Natural killer cell treated with Interleukin-12 subunit alpha and Interleukin-12 subunit beta and Interleukin-15 and Interleukin-18, amount 100 ng/mL, for 72 hours (primary cell): ENCODE measurements at regions not wholly inside any gene's neighbourhood (a gene's known extent, or its start where the extent isn't known, plus 50 kb on each side); places are given as distances from the start of the nearest gene placed in this dataset.

Source experiments
- ATAC-seq, 2 donors: fragments of 150-1000 bp; cut with Tn5 transposase in 1 of 2; sonication (Bioruptor Pico), chemical (Tn5 transposase) in 1 of 2; 2 replicates each; pipeline ENCODE4 v1.10.0; 2021
- DNase-seq: peaks from one replicate; pipeline ENCODE4 v3.0.0; 2022; ENCODE audit warnings: low spot score
- H3K27ac Mint-ChIP-seq, 2 donors: 1 replicate in 1 of 2; 2 replicates in 1 of 2; pipeline ENCODE4 v1.8.0; 2022; ENCODE audit warnings: mixed read lengths in 2 of 2, mild to moderate bottlenecking in 1 of 2, moderate library complexity in 1 of 2
- H3K27me3 Mint-ChIP-seq, 2 donors: 1 replicate in 1 of 2; 2 replicates in 1 of 2; pipeline ENCODE4 v1.8.0; 2022; ENCODE audit warnings: mixed read lengths in 2 of 2
- H3K36me3 Mint-ChIP-seq: one replicate; pipeline ENCODE4 v1.8.0; 2022; ENCODE audit warnings: mixed read lengths
- H3K4me1 Mint-ChIP-seq, 2 donors: 1 replicate in 1 of 2; 2 replicates in 1 of 2; pipeline ENCODE4 v1.8.0; 2022; ENCODE audit warnings: low read depth in 2 of 2, mixed read lengths in 2 of 2, mild to moderate bottlenecking in 1 of 2
- H3K4me3 Mint-ChIP-seq: one replicate; pipeline ENCODE4 v1.8.0; 2022; ENCODE audit warnings: mixed read lengths
- H3K9me3 Mint-ChIP-seq: 2 replicates; pipeline ENCODE4 v1.8.0; 2022; ENCODE audit warnings: mixed read lengths

GRCh38 chr13:73422973-73423372, 364.2 kb downstream of the KLF5 start:
- Mint-ChIP-seq H3K27ac (no peak overlapping the region), H3K4me1 (no peaks in the 10 kb centered on the region), H3K4me3 (no peak overlapping the region), H3K9me3 (no peaks in the 10 kb centered on the region), H3K27me3 (peaks cover 0 to 13% of the 10 kb centered on the region in 2 donors), H3K36me3 (no peaks in the 10 kb centered on the region)
- DNase-seq (no peak), ATAC-seq (no peak)

- Mint-ChIP-seq H3K4me1 (no peaks in the 10 kb centered on the region), H3K27ac (no peak overlapping the region), H3K36me3 (no peaks in the 10 kb centered on the region), H3K27me3 (peaks cover under 1 to 10% of the 10 kb centered on the region in 2 donors), H3K4me3 (no peak overlapping the region), H3K9me3 (no peaks in the 10 kb centered on the region)
- DNase-seq (no peak), ATAC-seq (no peak)
Observed at GRCh38 chr13:73421310-73421912, 362.6 kb downstream of the KLF5 start.

- DNase-seq, result no peak
- H3K27me3 Mint-ChIP-seq, result peaks cover 4 to 12% of the 10 kb centered on the region in 2 donors
- H3K4me1 Mint-ChIP-seq, result no peaks in the 10 kb centered on the region
- no peaks in the 10 kb centered on the region for H3K36me3 Mint-ChIP-seq
- no peak for ATAC-seq
- H3K4me3 Mint-ChIP-seq, result no peak overlapping the region
- peaks cover 2% of the 10 kb centered on the region for H3K9me3 Mint-ChIP-seq
- H3K27ac Mint-ChIP-seq, result no peak overlapping the region
Observed at GRCh38 chr13:73419186-73419585, 360.4 kb downstream of the KLF5 start.

GRCh38 chr13:73417012-73417615, 358.3 kb downstream of the KLF5 start:
- peaks cover 6 to 12% of the 10 kb centered on the region in 2 donors for H3K27me3 Mint-ChIP-seq
- no peak for ATAC-seq
- no peaks in the 10 kb centered on the region for H3K36me3 Mint-ChIP-seq
- no peak overlapping the region for H3K27ac Mint-ChIP-seq
- H3K4me1 Mint-ChIP-seq, result no peaks in the 10 kb centered on the region
- DNase-seq, result no peak
- H3K9me3 Mint-ChIP-seq, result peaks cover 2% of the 10 kb centered on the region
- no peak overlapping the region for H3K4me3 Mint-ChIP-seq

- Mint-ChIP-seq H3K9me3 (peaks cover 2% of the 10 kb centered on the region), H3K27ac (no peak overlapping the region), H3K4me3 (no peak overlapping the region), H3K36me3 (no peaks in the 10 kb centered on the region), H3K27me3 (peaks cover 6 to 12% of the 10 kb centered on the region in 2 donors), H3K4me1 (no peaks in the 10 kb centered on the region)
- DNase-seq (no peak), ATAC-seq (no peak)
Observed at GRCh38 chr13:73416093-73416492, 357.3 kb downstream of the KLF5 start.

GRCh38 chr13:73413656-73414055, 354.9 kb downstream of the KLF5 start:
- Mint-ChIP-seq H3K4me3 (no peak overlapping the region), H3K4me1 (no peaks in the 10 kb centered on the region), H3K27me3 (peaks cover 9 to 12% of the 10 kb centered on the region in 2 donors), H3K27ac (no peak overlapping the region), H3K36me3 (no peaks in the 10 kb centered on the region), H3K9me3 (peaks cover 2% of the 10 kb centered on the region)
- ATAC-seq (no peak), DNase-seq (no peak)

GRCh38 chr13:73412933-73413332, 354.1 kb downstream of the KLF5 start:
- no peaks in the 10 kb centered on the region for H3K4me1 Mint-ChIP-seq
- no peak for ATAC-seq
- H3K27ac Mint-ChIP-seq, result no peak overlapping the region
- no peaks in the 10 kb centered on the region for H3K36me3 Mint-ChIP-seq
- H3K4me3 Mint-ChIP-seq, result no peak overlapping the region
- DNase-seq, result no peak
- peaks cover 2% of the 10 kb centered on the region for H3K9me3 Mint-ChIP-seq
- peaks cover 9 to 12% of the 10 kb centered on the region in 2 donors for H3K27me3 Mint-ChIP-seq

- DNase-seq (no peak), ATAC-seq (no peak)
- Mint-ChIP-seq H3K27me3 (peaks cover 7% of the 10 kb centered on the region in 2 donors), H3K4me1 (no peaks in the 10 kb centered on the region), H3K9me3 (peaks cover 2% of the 10 kb centered on the region), H3K27ac (no peak overlapping the region), H3K4me3 (no peak overlapping the region), H3K36me3 (no peaks in the 10 kb centered on the region)
Observed at GRCh38 chr13:73411067-73411809, 352.4 kb downstream of the KLF5 start.

GRCh38 chr13:73406454-73406853, 347.6 kb downstream of the KLF5 start:
- no peak for ATAC-seq
- H3K4me3 Mint-ChIP-seq, result no peak overlapping the region

GRCh38 chr13:73404581-73404980, 345.8 kb downstream of the KLF5 start:
- H3K36me3 Mint-ChIP-seq, result no peaks in the 10 kb centered on the region
- peaks cover 1 to 12% of the 10 kb centered on the region in 2 donors for H3K27me3 Mint-ChIP-seq
- no peak overlapping the region for H3K27ac Mint-ChIP-seq
- ATAC-seq, result no peak
- DNase-seq, result no peak
- no peak overlapping the region for H3K4me3 Mint-ChIP-seq
- no peaks in the 10 kb centered on the region for H3K4me1 Mint-ChIP-seq
- H3K9me3 Mint-ChIP-seq, result no peaks in the 10 kb centered on the region

More at GRCh38 chr13:73406454-73406853, 347.6 kb downstream of the KLF5 start:
- H3K27ac Mint-ChIP-seq, result no peak overlapping the region
- H3K4me1 Mint-ChIP-seq, result no peaks in the 10 kb centered on the region
- H3K9me3 Mint-ChIP-seq, result no peaks in the 10 kb centered on the region
- peaks cover 3 to 6% of the 10 kb centered on the region in 2 donors for H3K27me3 Mint-ChIP-seq
- no peaks in the 10 kb centered on the region for H3K36me3 Mint-ChIP-seq
- DNase-seq, result no peak

- no peak overlapping the region for H3K27ac Mint-ChIP-seq
- no peak overlapping the region for H3K4me3 Mint-ChIP-seq
- DNase-seq (no peak), ATAC-seq (no peak)
- peaks cover 0 to 12% of the 10 kb centered on the region in 2 donors for H3K27me3 Mint-ChIP-seq
- no peaks in the 10 kb centered on the region for H3K36me3 Mint-ChIP-seq
- no peaks in the 10 kb centered on the region for H3K9me3 Mint-ChIP-seq
- no peaks in the 10 kb centered on the region for H3K4me1 Mint-ChIP-seq
Observed at GRCh38 chr13:73403355-73404120, 344.7 kb downstream of the KLF5 start.

- Mint-ChIP-seq H3K27ac (no peak overlapping the region), H3K36me3 (no peaks in the 10 kb centered on the region), H3K4me1 (no peaks in the 10 kb centered on the region), H3K4me3 (no peak overlapping the region), H3K9me3 (no peaks in the 10 kb centered on the region), H3K27me3 (peaks cover 4 to 19% of the 10 kb centered on the region in 2 donors)
- no peak for DNase-seq
- no peak for ATAC-seq
Observed at GRCh38 chr13:73401769-73402168, 343.0 kb downstream of the KLF5 start.

- no peak overlapping the region for H3K27ac Mint-ChIP-seq
Observed at GRCh38 chr13:73399347-73400216, 340.8 kb downstream of the KLF5 start.

More at GRCh38 chr13:73399347-73400216, 340.8 kb downstream of the KLF5 start:
- DNase-seq (no peak), ATAC-seq (no peak)
- H3K9me3 Mint-ChIP-seq, result peaks cover 3% of the 10 kb centered on the region
- no peak overlapping the region for H3K4me3 Mint-ChIP-seq
- H3K4me1 Mint-ChIP-seq, result no peaks in the 10 kb centered on the region
- peaks cover 11 to 28% of the 10 kb centered on the region in 2 donors for H3K27me3 Mint-ChIP-seq
- no peaks in the 10 kb centered on the region for H3K36me3 Mint-ChIP-seq
